NT2/D1 (cell line): ENCODE measurements at regions not wholly inside any gene's neighbourhood (a gene's known extent, or its start where the extent isn't known, plus 50 kb on each side); places are given as distances from the start of the nearest gene placed in this dataset.
"Not testable (repeated sequence)": the region's sequence is repeated elsewhere in the genome, so short reads cannot be mapped to it uniquely, and the experiment has no call there.

Source experiments
- DNase-seq: peaks from one replicate; pipeline ENCODE4 v3.0.0-alpha.2; 2011; ENCODE audit warnings: low read depth, low spot score
- H3K27me3 ChIP-seq: 2 replicates; pipeline ENCODE4 v1.6.0; 2011; ENCODE audit warnings: mild to moderate bottlenecking; ENCODE audit not compliant: insufficient read length, insufficient read depth
- H3K36me3 ChIP-seq: 2 replicates; pipeline ENCODE4 v1.6.1; 2011; ENCODE audit warnings: mild to moderate bottlenecking, low read length, mixed read lengths; ENCODE audit not compliant: insufficient read depth, insufficient read length
- H3K4me1 ChIP-seq: 2 replicates; pipeline ENCODE4 v1.5.1; 2011; ENCODE audit not compliant: insufficient read depth, insufficient read length
- H3K4me3 ChIP-seq: 2 replicates; pipeline ENCODE4 v1.5.1; 2011; ENCODE audit warnings: low read depth; ENCODE audit not compliant: insufficient read length
- H3K9ac ChIP-seq: 2 replicates; pipeline ENCODE4 v1.6.0; 2011; ENCODE audit warnings: low read depth; ENCODE audit not compliant: insufficient read length
- H3K9me3 ChIP-seq: 2 replicates; pipeline ENCODE4 v1.5.1; 2011; ENCODE audit warnings: mild to moderate bottlenecking, low read length; ENCODE audit not compliant: insufficient read depth
- SUZ12 ChIP-seq: IDR thresholded peaks from 2 replicates; pipeline ENCODE4 v1.6.1; 2011; ENCODE audit not compliant: insufficient read length, insufficient read depth; ENCODE audit errors: extremely low read depth
- YY1 ChIP-seq: IDR thresholded peaks from 2 replicates; pipeline ENCODE4 v1.6.1; 2011; ENCODE audit not compliant: insufficient read length, insufficient read depth
- ZNF274 ChIP-seq: IDR thresholded peaks from 2 replicates; pipeline ENCODE4 v1.6.1; 2011; ENCODE audit warnings: mild to moderate bottlenecking, low read depth, low read length

- DNase-seq: no peak
- Histone ChIP-seq H3K27me3 (no peaks in the 10 kb centered on the region), H3K4me1 (peaks cover 4% of the 10 kb centered on the region), H3K9ac (no peak overlapping the region), H3K9me3 (no peaks in the 10 kb centered on the region), H3K4me3 (no peak overlapping the region), H3K36me3 (no peaks in the 10 kb centered on the region)
- TF ChIP-seq ZNF274 (no peak), YY1 (no peak), SUZ12 (no peak)
Measured at GRCh38 chr20:17867131-17867925, 101.3 kb downstream of the SNX5 start.

- H3K4me3 ChIP-seq: no peak overlapping the region
- no peak for DNase-seq
- H3K4me1 ChIP-seq: peaks cover 2% of the 10 kb centered on the region
- H3K9ac ChIP-seq: no peak overlapping the region
- no peak for TF ChIP-seq YY1
- no peak for TF ChIP-seq SUZ12
- TF ChIP-seq ZNF274: no peak
- H3K27me3 ChIP-seq: no peaks in the 10 kb centered on the region
- H3K9me3 ChIP-seq: no peaks in the 10 kb centered on the region
- H3K36me3 ChIP-seq: no peaks in the 10 kb centered on the region
Measured at GRCh38 chr20:17866234-17867001, 102.2 kb downstream of the SNX5 start.

GRCh38 chr20:17863577-17864292 is 104.9 kb downstream of the SNX5 start:
- Histone ChIP-seq H3K9ac (no peak overlapping the region), H3K27me3 (no peaks in the 10 kb centered on the region), H3K4me3 (no peak overlapping the region), H3K9me3 (no peaks in the 10 kb centered on the region), H3K36me3 (no peaks in the 10 kb centered on the region), H3K4me1 (peaks cover 4% of the 10 kb centered on the region)
- no peak for TF ChIP-seq SUZ12
- TF ChIP-seq YY1: no peak
- TF ChIP-seq ZNF274: no peak
- no peak for DNase-seq

- no peak for DNase-seq
- Histone ChIP-seq H3K27me3 (no peaks in the 10 kb centered on the region), H3K9me3 (no peaks in the 10 kb centered on the region), H3K4me3 (no peak overlapping the region), H3K36me3 (no peaks in the 10 kb centered on the region), H3K4me1 (peaks cover 4% of the 10 kb centered on the region), H3K9ac (no peak overlapping the region)
- no peak for TF ChIP-seq SUZ12
- no peak for TF ChIP-seq ZNF274
- no peak for TF ChIP-seq YY1
Measured at GRCh38 chr20:17863209-17863576, 105.4 kb downstream of the SNX5 start.

GRCh38 chr20:17862171-17862570 is 106.4 kb downstream of the SNX5 start:
- TF ChIP-seq YY1 (no peak), ZNF274 (no peak), SUZ12 (no peak)
- no peak for DNase-seq
- Histone ChIP-seq H3K9ac (no peak overlapping the region), H3K9me3 (peaks cover 2% of the 10 kb centered on the region; the same call in 1 of the 2 replicates), H3K4me3 (no peak overlapping the region), H3K36me3 (no peaks in the 10 kb centered on the region), H3K4me1 (peaks cover 4% of the 10 kb centered on the region), H3K27me3 (no peaks in the 10 kb centered on the region)

- not testable (repeated sequence) for DNase-seq, H3K4me1 ChIP-seq, H3K9me3 ChIP-seq, H3K27me3 ChIP-seq, H3K4me3 ChIP-seq, H3K9ac ChIP-seq, H3K36me3 ChIP-seq
Measured at GRCh38 chr20:17861620-17862019, 107.0 kb downstream of the SNX5 start.
